A549 (cell line): ENCODE measurements at regions not wholly inside any gene's neighbourhood (a gene's known extent, or its start where the extent isn't known, plus 50 kb on each side); places are given as distances from the start of the nearest gene placed in this dataset.

Experiments
- BHLHE40 ChIP-seq: IDR thresholded peaks from 2 replicates; pipeline ENCODE4 v1.6.1; 2012; ENCODE audit warnings: low read depth, low read length, inconsistent platforms
- KDM5A ChIP-seq: fragments of 200-600 bp; sonication (generic); IDR thresholded peaks from 2 replicates; pipeline ENCODE4 v1.6.1; 2016; ENCODE audit warnings: antibody characterized with exemption, mild to moderate bottlenecking
- POLR2A ChIP-seq: IDR thresholded peaks from 2 replicates; pipeline ENCODE4 v1.6.1; 2012; ENCODE audit warnings: mild to moderate bottlenecking, low read length
- RFX5 ChIP-seq: fragments of 450-650 bp; IDR thresholded peaks from 2 replicates; pipeline ENCODE4 v1.7.1; 2014; ENCODE audit warnings: antibody characterized with exemption, mild to moderate bottlenecking, moderate library complexity
- TF ChIP-seq, protein P1 (sequence below): fragments of >200 bp; sonication (Bioruptor Twin); formaldehyde crosslinking; IDR thresholded peaks from 3 replicates; pipeline ENCODE4 v1.5.1; 2016

DNA sequence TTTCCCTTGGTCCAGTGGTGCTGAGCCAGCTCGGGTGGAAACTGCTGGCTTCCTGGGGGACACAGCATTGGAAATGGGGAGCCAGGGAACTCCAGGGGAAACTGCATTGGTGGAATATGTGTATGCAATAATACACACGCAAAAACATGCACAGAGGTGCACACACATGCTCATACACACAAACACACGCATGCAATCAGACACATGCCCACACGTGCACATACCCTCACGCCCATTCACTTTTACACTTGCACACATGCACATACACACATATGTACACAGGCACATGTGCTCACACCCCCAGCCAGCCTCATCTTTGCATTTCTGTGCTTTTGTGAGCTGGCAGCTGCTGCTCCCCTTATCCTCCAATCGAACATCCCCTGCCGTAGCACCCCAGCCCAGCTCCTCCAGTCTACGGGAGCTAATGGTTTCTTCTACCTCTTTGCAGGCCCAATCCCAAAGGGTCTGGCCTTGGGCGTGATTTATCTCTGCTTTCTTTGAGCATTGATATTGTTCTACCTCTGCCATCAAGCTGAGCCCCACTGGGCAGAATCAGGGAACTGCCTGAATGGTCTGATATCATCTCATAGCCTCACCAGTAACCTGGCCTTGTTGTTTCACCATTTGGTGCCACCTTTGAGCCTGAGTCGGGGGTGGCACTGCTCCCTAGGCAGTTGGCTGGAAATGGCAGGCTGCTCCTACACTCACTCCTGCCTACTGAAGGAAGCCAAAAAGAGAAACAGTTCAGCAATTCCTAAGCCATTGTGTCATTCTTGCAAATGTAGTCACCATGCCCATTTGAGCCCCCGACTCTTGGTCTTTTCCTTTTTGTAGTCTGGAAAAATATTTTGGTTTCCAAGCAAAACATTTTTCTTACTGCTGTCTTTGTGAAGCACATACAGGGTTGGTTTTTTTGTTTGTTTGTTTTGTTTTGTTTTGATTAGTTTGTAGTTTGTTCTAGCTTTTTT, 104.4 kb upstream of the MAMLD1 start:
- TF ChIP-seq BHLHE40 (no peak), KDM5A (no peak), POLR2A (no peak), RFX5 (no peak)
- TF ChIP-seq, protein P1, sequence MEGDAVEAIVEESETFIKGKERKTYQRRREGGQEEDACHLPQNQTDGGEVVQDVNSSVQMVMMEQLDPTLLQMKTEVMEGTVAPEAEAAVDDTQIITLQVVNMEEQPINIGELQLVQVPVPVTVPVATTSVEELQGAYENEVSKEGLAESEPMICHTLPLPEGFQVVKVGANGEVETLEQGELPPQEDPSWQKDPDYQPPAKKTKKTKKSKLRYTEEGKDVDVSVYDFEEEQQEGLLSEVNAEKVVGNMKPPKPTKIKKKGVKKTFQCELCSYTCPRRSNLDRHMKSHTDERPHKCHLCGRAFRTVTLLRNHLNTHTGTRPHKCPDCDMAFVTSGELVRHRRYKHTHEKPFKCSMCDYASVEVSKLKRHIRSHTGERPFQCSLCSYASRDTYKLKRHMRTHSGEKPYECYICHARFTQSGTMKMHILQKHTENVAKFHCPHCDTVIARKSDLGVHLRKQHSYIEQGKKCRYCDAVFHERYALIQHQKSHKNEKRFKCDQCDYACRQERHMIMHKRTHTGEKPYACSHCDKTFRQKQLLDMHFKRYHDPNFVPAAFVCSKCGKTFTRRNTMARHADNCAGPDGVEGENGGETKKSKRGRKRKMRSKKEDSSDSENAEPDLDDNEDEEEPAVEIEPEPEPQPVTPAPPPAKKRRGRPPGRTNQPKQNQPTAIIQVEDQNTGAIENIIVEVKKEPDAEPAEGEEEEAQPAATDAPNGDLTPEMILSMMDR = no peak
